ENCODE measurements at regions not wholly inside any gene's neighbourhood (a gene's known extent, or its start where the extent isn't known, plus 50 kb on each side); places are given as distances from the start of the nearest gene placed in this dataset.
"Not testable (repeated sequence)": the region's sequence is repeated elsewhere in the genome, so short reads cannot be mapped to it uniquely, and the experiment has no call there.

GRCh38 chr16:63650550-63650949, 1471.3 kb downstream of the CDH11 start:
- Mint-ChIP-seq H3K4me1 (no peaks in the 10 kb centered on the region), H3K27me3 (no peaks in the 10 kb centered on the region), H3K9me3 (peaks cover 2 to 4% of the 10 kb centered on the region in 2 donors), H3K4me3 (no peak overlapping the region), H3K36me3 (no peaks in the 10 kb centered on the region), H3K27ac (no peak overlapping the region)
- ATAC-seq (replicated peaks) = no peak
- DNase-seq = no peak

GRCh38 chr16:63633706-63634445, 1488.0 kb downstream of the CDH11 start:
- H3K4me3 Mint-ChIP-seq; H3K4me1 Mint-ChIP-seq; ATAC-seq (replicated peaks); DNase-seq; H3K27me3 Mint-ChIP-seq; H3K36me3 Mint-ChIP-seq; H3K27ac Mint-ChIP-seq; H3K9me3 Mint-ChIP-seq: not testable (repeated sequence)

DNA sequence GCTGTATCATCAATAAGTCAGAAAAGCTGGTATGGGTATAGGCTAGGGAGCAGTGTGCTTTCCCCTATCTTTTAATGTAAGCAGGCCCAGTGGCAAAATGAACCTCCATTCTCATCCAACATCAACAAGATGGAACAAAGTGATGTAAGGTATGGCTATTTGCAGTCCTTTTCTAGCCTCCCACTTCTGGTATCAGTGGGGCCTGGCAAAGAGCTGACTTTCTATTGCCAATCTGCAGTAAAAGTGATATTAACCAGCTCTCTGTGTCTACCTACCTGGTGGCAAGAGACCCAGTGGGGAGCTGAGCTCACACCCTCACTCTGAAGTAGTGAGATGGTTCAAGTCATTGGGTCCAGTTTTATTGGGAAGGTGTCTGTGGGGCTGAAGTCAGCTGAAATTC, 1492.6 kb downstream of the CDH11 start:
- no peak overlapping the region for H3K4me3 Mint-ChIP-seq
- H3K27ac Mint-ChIP-seq = no peak overlapping the region
- H3K36me3 Mint-ChIP-seq = no peaks in the 10 kb centered on the region
- DNase-seq = no peak
- no peaks in the 10 kb centered on the region for H3K4me1 Mint-ChIP-seq
- H3K27me3 Mint-ChIP-seq = no peaks in the 10 kb centered on the region
- ATAC-seq (replicated peaks) = no peak
- H3K9me3 Mint-ChIP-seq = no peaks in the 10 kb centered on the region

DNA sequence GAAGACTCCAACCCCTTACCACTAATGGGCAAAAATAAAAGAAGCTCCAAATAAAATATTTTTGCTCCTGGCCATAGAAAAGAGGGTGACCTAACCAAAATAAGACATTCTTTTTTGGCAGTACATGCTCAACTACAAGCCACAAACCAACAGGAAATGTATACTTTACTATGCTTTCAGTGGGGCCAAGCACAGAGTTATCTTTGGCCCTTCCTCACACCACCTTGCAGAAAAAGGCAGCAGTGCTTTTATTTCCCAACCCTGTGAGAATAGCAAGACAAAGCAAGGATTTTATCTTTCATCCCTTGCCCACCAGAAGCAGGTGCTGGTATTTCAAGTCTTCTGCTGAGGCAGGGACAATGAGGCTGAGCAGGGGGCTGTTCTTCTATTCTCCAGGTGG, 1493.1 kb downstream of the CDH11 start:
- H3K36me3 Mint-ChIP-seq = no peaks in the 10 kb centered on the region
- H3K27ac Mint-ChIP-seq = no peak overlapping the region
- ATAC-seq (replicated peaks) = no peak
- no peaks in the 10 kb centered on the region for H3K27me3 Mint-ChIP-seq
- no peak for DNase-seq
- H3K4me3 Mint-ChIP-seq = no peak overlapping the region
- H3K9me3 Mint-ChIP-seq = no peaks in the 10 kb centered on the region
- H3K4me1 Mint-ChIP-seq = no peaks in the 10 kb centered on the region

DNA sequence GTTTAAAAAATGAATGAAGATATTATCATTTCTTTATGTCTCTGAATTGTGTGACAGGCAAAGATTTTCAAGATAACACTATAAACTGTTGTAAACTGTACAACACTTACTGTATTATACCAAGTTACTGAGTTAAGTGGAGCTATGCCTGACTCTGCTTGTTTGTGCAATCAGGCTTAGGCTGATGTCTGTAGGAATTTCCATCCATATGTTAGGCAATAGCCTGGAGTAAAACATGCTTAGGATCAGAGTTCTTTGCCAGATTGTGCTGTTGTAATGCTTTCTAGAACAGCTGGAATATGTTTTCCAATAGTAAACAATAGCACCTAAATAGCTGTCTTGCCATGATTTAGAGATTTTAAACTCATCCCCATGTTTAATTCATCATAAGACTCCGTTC, 1496.7 kb downstream of the CDH11 start:
- no peaks in the 10 kb centered on the region for H3K4me1 Mint-ChIP-seq
- no peak overlapping the region for H3K4me3 Mint-ChIP-seq
- DNase-seq (no peak), ATAC-seq (replicated peaks) (no peak)
- no peak overlapping the region for H3K27ac Mint-ChIP-seq
- no peaks in the 10 kb centered on the region for H3K9me3 Mint-ChIP-seq
- H3K36me3 Mint-ChIP-seq = no peaks in the 10 kb centered on the region
- H3K27me3 Mint-ChIP-seq = no peaks in the 10 kb centered on the region

- no peaks in the 10 kb centered on the region for H3K4me1 Mint-ChIP-seq
- H3K27ac Mint-ChIP-seq = no peak overlapping the region
- ATAC-seq (replicated peaks) (no peak), DNase-seq (no peak)
- no peak overlapping the region for H3K4me3 Mint-ChIP-seq
- no peaks in the 10 kb centered on the region for H3K36me3 Mint-ChIP-seq
- H3K9me3 Mint-ChIP-seq = no peaks in the 10 kb centered on the region
- H3K27me3 Mint-ChIP-seq = no peaks in the 10 kb centered on the region
Measured at GRCh38 chr16:63623551-63624039, 1498.3 kb downstream of the CDH11 start.

GRCh38 chr16:63618896-63619485, 1502.9 kb downstream of the CDH11 start:
- no peaks in the 10 kb centered on the region for H3K4me1 Mint-ChIP-seq
- DNase-seq = no peak
- no peak for ATAC-seq (replicated peaks)
- H3K27me3 Mint-ChIP-seq = no peaks in the 10 kb centered on the region
- no peaks in the 10 kb centered on the region for H3K36me3 Mint-ChIP-seq
- peaks cover 3 to 4% of the 10 kb centered on the region in 2 donors for H3K9me3 Mint-ChIP-seq
- no peak overlapping the region for H3K27ac Mint-ChIP-seq
- no peak overlapping the region for H3K4me3 Mint-ChIP-seq

- no peaks in the 10 kb centered on the region for H3K27me3 Mint-ChIP-seq
- no peak for DNase-seq
- H3K4me1 Mint-ChIP-seq = no peaks in the 10 kb centered on the region
- no peaks in the 10 kb centered on the region for H3K36me3 Mint-ChIP-seq
- no peak overlapping the region for H3K4me3 Mint-ChIP-seq
- no peak overlapping the region for H3K27ac Mint-ChIP-seq
- H3K9me3 Mint-ChIP-seq = peaks cover 5 to 11% of the 10 kb centered on the region in 2 donors
- ATAC-seq (replicated peaks) = no peak
Measured at GRCh38 chr16:63617990-63618763, 1503.7 kb downstream of the CDH11 start.

- H3K27me3 Mint-ChIP-seq = no peaks in the 10 kb centered on the region
- no peaks in the 10 kb centered on the region for H3K36me3 Mint-ChIP-seq
- DNase-seq = no peak
- H3K9me3 Mint-ChIP-seq = peaks cover 6 to 13% of the 10 kb centered on the region in 2 donors
- no peak for ATAC-seq (replicated peaks)
- H3K4me3 Mint-ChIP-seq = no peak overlapping the region
- no peaks in the 10 kb centered on the region for H3K4me1 Mint-ChIP-seq
- H3K27ac Mint-ChIP-seq = no peak overlapping the region
Measured at GRCh38 chr16:63617047-63617989, 1504.5 kb downstream of the CDH11 start.

GRCh38 chr16:63614429-63614828, 1507.4 kb downstream of the CDH11 start:
- DNase-seq (no peak), ATAC-seq (replicated peaks) (no peak)
- peaks cover 11 to 21% of the 10 kb centered on the region in 2 donors for H3K9me3 Mint-ChIP-seq
- H3K4me1 Mint-ChIP-seq = no peaks in the 10 kb centered on the region
- H3K27me3 Mint-ChIP-seq = no peaks in the 10 kb centered on the region
- no peak overlapping the region for H3K27ac Mint-ChIP-seq
- H3K4me3 Mint-ChIP-seq = no peak overlapping the region
- H3K36me3 Mint-ChIP-seq = no peaks in the 10 kb centered on the region

DNA sequence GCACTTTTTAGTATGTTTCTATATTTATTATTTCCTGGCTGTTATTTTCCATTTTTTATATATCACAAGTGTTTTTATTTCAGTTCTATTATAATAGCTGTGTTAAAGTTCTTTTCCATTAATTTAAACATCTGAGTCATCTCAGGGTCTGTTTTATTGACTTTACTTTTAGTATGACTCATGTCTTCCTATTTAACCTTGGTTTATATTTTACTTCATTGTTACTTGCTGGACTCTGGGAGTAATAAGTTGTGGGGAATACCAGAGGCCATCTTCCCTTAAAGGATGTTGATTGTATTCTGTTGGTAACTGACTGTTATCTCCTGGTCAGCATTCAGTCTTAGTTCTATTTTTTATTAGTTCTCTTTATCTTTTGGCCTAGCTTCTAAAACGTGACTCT, 1508.2 kb downstream of the CDH11 start:
- H3K4me1 Mint-ChIP-seq = no peaks in the 10 kb centered on the region
- peaks cover 13 to 27% of the 10 kb centered on the region in 2 donors for H3K9me3 Mint-ChIP-seq
- ATAC-seq (replicated peaks) (no peak), DNase-seq (no peak)
- no peak overlapping the region for H3K4me3 Mint-ChIP-seq
- H3K27me3 Mint-ChIP-seq = no peaks in the 10 kb centered on the region
- no peak overlapping the region for H3K27ac Mint-ChIP-seq
- H3K36me3 Mint-ChIP-seq = no peaks in the 10 kb centered on the region

DNA sequence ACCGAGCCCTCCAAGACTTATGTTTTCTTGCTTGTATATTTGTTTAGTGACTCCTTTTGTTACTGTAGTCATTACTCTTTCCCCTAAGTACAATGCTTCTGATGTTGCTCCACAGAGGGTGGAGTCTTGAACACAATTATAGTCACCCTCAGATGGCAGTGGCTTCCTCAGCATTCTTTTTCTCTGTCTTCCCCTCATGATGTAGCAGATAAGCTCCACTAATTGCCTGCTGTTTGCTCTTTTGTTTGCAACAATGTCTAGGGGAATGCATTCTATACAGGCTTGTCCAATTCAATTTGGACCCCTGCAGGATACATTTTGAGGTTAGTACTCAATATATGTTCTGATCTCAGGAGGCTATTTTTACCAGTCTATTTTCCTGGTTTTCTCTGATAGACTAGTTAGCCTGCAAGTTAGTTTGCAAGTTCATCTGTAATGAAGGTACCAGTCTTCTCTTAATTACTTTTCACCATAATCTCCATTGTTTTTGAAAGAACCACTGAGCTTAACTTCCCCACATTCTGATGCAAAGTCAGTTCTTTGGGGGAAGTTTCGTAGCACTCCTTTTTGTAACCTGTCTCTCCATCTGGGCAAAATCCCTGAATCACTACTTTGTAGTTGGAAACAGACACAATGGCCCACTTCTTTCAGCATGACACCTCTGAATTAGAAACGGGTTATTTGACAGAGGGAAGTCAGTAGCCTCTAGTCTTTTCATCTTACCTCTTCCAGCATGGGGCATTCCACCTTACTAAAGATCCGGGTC, 1509.2 kb downstream of the CDH11 start:
- ATAC-seq (replicated peaks) (no peak), DNase-seq (no peak)
- H3K36me3 Mint-ChIP-seq = no peaks in the 10 kb centered on the region
- H3K27me3 Mint-ChIP-seq = no peaks in the 10 kb centered on the region
- no peaks in the 10 kb centered on the region for H3K4me1 Mint-ChIP-seq
- H3K27ac Mint-ChIP-seq = no peak overlapping the region
- H3K4me3 Mint-ChIP-seq = no peak overlapping the region
- peaks cover 14 to 27% of the 10 kb centered on the region in 2 donors for H3K9me3 Mint-ChIP-seq

- Mint-ChIP-seq H3K27me3 (no peaks in the 10 kb centered on the region), H3K4me1 (no peaks in the 10 kb centered on the region), H3K9me3 (peaks cover 8 to 12% of the 10 kb centered on the region in 2 donors), H3K27ac (no peak overlapping the region), H3K4me3 (no peak overlapping the region), H3K36me3 (no peaks in the 10 kb centered on the region)
- DNase-seq (no peak), ATAC-seq (replicated peaks) (no peak)
Measured at GRCh38 chr16:63606778-63607177, 1515.1 kb downstream of the CDH11 start.
